Colonic mucosa (tissue), 4 donors: ENCODE measurements at regions not wholly inside any gene's neighbourhood (a gene's known extent, or its start where the extent isn't known, plus 50 kb on each side); places are given as distances from the start of the nearest gene placed in this dataset.

ENCODE experiments used
- DNase-seq: peaks from one replicate; pipeline ENCODE4 v3.0.0-alpha.2; 2020
- H3K27ac ChIP-seq: fragments of 200-600 bp; one replicate; pipeline ENCODE4 v1.8.0; 2021
- H3K27me3 ChIP-seq: fragments of 200-600 bp; one replicate; pipeline ENCODE4 v1.8.0; 2021
- H3K36me3 ChIP-seq: fragments of 200-600 bp; one replicate; pipeline ENCODE4 v1.8.0; 2021
- H3K4me1 ChIP-seq: fragments of 200-600 bp; one replicate; pipeline ENCODE4 v1.8.0; 2021; ENCODE audit warnings: mild to moderate bottlenecking
- H3K4me3 ChIP-seq: fragments of 200-600 bp; one replicate; pipeline ENCODE4 v1.8.0; 2021
- H3K9ac ChIP-seq, 2 donors: one replicate each; pipeline ENCODE4 v1.7.0; 2013; ENCODE audit warnings: control low read depth in 2 of 2, low read depth in 2 of 2, low read length in 2 of 2
- H3K9me3 ChIP-seq: fragments of 200-600 bp; one replicate; pipeline ENCODE4 v1.8.0; 2021
- CTCF ChIP-seq: fragments of 200-600 bp; IDR thresholded peaks from one replicate; pipeline ENCODE4 v1.8.0; 2022; ENCODE audit warnings: antibody characterized with exemption, mild to moderate bottlenecking
- intact Hi-C: fragments of 100-400 bp; cut with DNase I; formaldehyde crosslinking; loops from one replicate; pipeline ENCODE4 v1.14.1; 2022
- donor health status: healthy.
- donor health status: DM: no; HTN: no; CAD: no.
- donor health status: DM: no; HTN: no; CAD: no.

GRCh38 chr11:116631201-116631600, 141.6 kb downstream of the BUD13 start:
- intact Hi-C loops = no loop called here
- TF ChIP-seq CTCF = no peak

GRCh38 chr11:116618461-116618860, 154.3 kb downstream of the BUD13 start:
- Histone ChIP-seq H3K9ac (no peak overlapping the region), H3K27ac (no peak overlapping the region), H3K36me3 (no peaks in the 10 kb centered on the region), H3K4me1 (no peaks in the 10 kb centered on the region), H3K4me3 (no peak overlapping the region), H3K9me3 (no peaks in the 10 kb centered on the region), H3K27me3 (no peaks in the 10 kb centered on the region)
- intact Hi-C loops = no loop called here
- no peak for TF ChIP-seq CTCF
- DNase-seq = no peak

More at GRCh38 chr11:116631201-116631600, 141.6 kb downstream of the BUD13 start:
- Histone ChIP-seq H3K9ac (no peak overlapping the region), H3K4me3 (no peak overlapping the region), H3K27me3 (no peaks in the 10 kb centered on the region), H3K36me3 (no peaks in the 10 kb centered on the region), H3K27ac (no peak overlapping the region), H3K4me1 (no peaks in the 10 kb centered on the region), H3K9me3 (no peaks in the 10 kb centered on the region)
- no peak for DNase-seq

DNA sequence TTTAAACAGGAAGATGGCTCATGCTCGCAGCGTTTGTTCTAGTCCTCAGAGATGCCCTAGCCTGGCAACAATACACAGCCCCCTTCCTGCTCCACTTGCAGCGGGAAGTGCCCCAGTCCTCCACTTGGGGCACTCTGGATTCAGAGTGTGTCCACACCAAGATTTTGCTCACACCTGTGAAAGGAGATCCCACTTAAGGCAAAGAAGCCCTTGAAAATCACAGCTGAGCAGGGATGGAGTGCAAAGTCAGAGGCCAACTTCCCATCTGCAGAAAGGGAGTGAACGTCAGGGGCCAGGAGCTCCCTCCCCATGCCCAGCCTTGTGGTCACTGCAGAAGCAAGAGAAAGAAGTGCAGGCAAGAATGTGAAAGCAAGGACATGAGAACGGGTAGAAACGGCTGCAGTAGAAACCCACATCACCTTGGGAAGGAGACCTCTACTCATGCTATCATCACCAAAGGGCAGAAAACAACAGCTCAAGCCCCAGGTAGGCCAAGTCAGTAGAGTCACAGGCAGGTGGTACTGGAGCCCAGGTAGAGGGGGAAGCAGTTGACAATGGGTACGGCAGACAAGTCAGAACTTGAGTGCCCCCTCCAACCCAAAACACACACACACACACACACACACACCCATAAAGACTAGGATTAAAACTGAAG, 157.4 kb downstream of the BUD13 start:
- TF ChIP-seq CTCF = no peak
- DNase-seq = no peak
- no peak overlapping the region for H3K9ac ChIP-seq

GRCh38 chr11:116614306-116615210, 158.2 kb downstream of the BUD13 start:
- intact Hi-C loops = no loop called here
- no peak for DNase-seq
- no peak for TF ChIP-seq CTCF

More for the DNA sequence above, 157.4 kb downstream of the BUD13 start:
- intact Hi-C loops = no loop called here
- Histone ChIP-seq H3K4me1 (no peaks in the 10 kb centered on the region), H3K4me3 (no peak overlapping the region), H3K36me3 (no peaks in the 10 kb centered on the region), H3K27ac (no peak overlapping the region), H3K9me3 (no peaks in the 10 kb centered on the region), H3K27me3 (no peaks in the 10 kb centered on the region)

DNA sequence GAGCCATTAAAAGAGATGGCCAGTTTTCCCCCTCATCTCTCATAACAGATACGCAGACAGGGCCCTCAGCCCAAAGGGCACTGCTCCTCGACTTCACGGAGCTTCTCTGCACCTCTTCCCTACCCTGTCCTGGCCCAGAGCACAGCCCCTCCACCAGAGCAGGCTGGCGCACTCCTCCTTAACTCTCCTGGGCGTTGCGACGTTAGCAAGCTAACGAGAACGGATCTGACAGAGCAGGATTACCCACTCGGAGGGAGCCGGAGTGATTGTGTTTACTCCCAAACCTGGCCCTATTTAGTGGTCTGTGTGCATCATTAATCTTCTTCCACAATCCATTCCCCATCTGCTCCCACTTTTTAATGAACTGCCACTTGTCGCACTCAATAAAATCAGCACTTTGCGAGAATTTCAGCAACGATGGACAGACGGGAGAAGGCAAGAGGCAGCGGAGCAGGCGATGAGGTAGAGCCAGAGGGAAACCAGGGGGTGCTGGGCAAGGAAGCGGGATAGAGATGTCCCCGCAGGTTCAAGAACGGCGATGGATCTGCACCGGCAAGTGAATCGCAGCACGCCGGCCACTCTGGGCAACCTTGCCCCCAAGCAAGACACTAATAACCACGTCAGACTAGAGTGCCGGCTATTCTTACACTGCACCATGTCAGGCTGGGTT, 159.4 kb downstream of the BUD13 start:
- no peak overlapping the region for H3K9ac ChIP-seq
- H3K27me3 ChIP-seq = no peaks in the 10 kb centered on the region
- H3K4me1 ChIP-seq = no peaks in the 10 kb centered on the region
- H3K36me3 ChIP-seq = no peaks in the 10 kb centered on the region
- no peaks in the 10 kb centered on the region for H3K9me3 ChIP-seq
- no peak for DNase-seq
- no peak overlapping the region for H3K27ac ChIP-seq
- intact Hi-C loops = no loop called here
- no peak overlapping the region for H3K4me3 ChIP-seq
- TF ChIP-seq CTCF = no peak

More at GRCh38 chr11:116614306-116615210, 158.2 kb downstream of the BUD13 start:
- H3K4me3 ChIP-seq = no peak overlapping the region
- no peaks in the 10 kb centered on the region for H3K36me3 ChIP-seq
- no peaks in the 10 kb centered on the region for H3K9me3 ChIP-seq
- no peak overlapping the region for H3K27ac ChIP-seq
- H3K9ac ChIP-seq = no peak overlapping the region
- no peaks in the 10 kb centered on the region for H3K27me3 ChIP-seq
- H3K4me1 ChIP-seq = no peaks in the 10 kb centered on the region
